Ammon's horn (tissue), 1 donor: ENCODE measurements at regions not wholly inside any gene's neighbourhood (a gene's known extent, or its start where the extent isn't known, plus 50 kb on each side); places are given as distances from the start of the nearest gene placed in this dataset.
A peak's percentile ranks its signal among the peaks of the same experiment; 100 is the strongest.
"Not testable (repeated sequence)": the region's sequence is repeated elsewhere in the genome, so short reads cannot be mapped to it uniquely, and the experiment has no call there.

Experiments used
- DNase-seq: peaks from one replicate; pipeline ENCODE4 v3.0.0-alpha.2; 2016; ENCODE audit warnings: low spot score

DNA sequence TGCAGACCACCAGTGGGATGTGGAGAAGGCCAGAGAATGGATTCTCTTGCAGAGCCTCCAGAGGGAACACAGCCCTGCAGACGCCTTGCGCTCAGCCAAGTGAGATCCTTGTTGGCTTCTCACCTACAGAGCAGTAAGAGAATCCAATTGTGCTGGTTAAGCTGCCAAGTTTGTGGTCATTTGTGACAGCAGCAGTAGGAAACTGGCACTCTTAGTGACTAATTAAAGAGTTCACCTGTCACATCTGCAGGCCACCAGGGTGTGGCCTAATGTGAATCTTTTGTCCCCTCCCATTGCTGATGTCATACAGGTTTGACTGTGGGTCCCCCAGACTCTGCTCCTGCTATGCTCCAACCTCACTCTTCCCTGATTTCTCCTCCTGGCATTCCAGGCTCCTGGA lies 235.9 kb downstream of the TFCP2L1 start:
- DNase-seq = no peak

GRCh38 chr2:121049950-121050585 lies 234.9 kb downstream of the TFCP2L1 start:
- no peak for DNase-seq

- no peak for DNase-seq
Measured at GRCh38 chr2:121051311-121051710, 233.7 kb downstream of the TFCP2L1 start.

GRCh38 chr2:121052023-121052422 lies 233.0 kb downstream of the TFCP2L1 start:
- DNase-seq = no peak

DNA sequence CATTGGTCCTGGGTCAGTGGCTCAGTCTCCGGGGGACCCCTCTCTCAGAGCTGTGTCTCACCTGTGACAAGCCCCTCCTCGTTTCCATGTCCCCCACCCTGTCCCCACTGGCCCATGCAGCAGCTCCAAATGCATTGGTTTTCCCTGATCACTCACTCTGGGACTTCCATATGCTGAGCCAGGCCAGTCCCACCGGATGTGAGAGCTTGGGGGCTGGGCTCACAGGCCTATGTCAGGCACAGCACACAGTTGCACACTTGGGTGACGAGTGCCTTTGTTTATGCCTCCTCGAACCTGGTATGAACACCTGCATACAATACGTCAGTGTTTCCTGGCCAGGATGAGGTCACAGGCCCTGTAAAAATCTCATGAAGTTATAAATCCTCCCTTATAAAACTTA lies 232.5 kb downstream of the TFCP2L1 start:
- no peak for DNase-seq

DNA sequence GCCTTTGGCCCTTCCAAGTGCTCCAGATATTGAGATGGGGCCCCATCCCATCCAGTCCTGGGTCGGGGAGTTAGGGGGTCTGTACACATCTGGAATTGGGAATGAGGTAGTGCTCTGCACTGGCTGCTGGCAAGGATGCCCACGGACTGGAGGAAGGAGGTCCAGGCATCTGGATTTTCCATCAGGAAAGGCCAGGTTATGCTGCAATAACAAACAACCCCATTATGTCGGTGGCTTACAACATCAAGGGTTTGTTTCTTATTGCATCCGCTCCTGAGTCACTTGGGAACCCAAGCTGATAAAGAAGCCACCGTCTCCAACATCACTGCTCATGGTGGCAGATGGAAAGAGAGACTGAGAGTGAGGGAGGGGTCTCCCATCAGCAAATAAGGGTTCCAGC lies 229.9 kb downstream of the TFCP2L1 start:
- no peak for DNase-seq

DNA sequence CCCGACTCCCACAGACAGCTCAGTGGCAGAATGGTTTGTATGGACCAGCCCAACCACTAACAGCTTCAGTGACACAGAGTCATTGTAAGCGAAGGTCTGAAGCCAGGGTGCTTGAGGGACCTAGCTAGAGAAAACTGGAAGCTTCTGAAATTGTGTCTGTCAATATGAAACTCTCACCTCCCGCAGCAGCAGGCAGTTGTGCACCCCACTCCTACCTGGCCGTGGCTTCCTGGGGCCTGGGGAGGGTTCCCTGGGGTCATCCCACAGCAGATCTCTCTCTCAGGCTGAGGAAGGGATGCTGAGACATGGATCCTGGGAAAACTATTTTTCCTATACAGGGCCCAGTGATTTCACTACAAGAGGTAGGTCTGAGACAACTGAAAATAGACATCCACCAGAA lies 229.5 kb downstream of the TFCP2L1 start:
- DNase-seq = no peak

- no peak for DNase-seq
Measured at GRCh38 chr2:121058852-121059558, 226.0 kb downstream of the TFCP2L1 start.

GRCh38 chr2:121059651-121060649 lies 225.1 kb downstream of the TFCP2L1 start:
- no peak for DNase-seq

- DNase-seq = no peak
Measured at GRCh38 chr2:121061633-121062032, 223.4 kb downstream of the TFCP2L1 start.

DNA sequence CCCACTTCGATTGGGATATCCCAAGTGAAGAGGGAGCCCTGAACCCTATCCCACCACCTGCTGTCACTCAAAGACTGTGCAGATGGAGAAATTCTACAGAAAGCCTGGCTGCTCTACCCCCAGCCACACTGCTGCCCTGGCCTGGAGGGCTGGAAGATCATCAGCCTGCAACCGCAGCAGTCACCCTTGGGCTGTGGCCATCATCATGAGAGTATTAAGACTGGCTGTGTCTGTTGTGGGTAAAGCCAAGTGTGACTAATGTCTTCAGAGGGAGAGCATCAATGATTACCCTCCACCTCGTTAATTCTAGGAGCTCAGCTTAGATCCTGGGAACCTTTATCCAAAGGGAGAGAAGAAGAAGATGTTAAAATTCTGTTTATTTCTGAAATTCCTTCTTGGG lies 221.5 kb downstream of the TFCP2L1 start:
- no peak for DNase-seq

DNA sequence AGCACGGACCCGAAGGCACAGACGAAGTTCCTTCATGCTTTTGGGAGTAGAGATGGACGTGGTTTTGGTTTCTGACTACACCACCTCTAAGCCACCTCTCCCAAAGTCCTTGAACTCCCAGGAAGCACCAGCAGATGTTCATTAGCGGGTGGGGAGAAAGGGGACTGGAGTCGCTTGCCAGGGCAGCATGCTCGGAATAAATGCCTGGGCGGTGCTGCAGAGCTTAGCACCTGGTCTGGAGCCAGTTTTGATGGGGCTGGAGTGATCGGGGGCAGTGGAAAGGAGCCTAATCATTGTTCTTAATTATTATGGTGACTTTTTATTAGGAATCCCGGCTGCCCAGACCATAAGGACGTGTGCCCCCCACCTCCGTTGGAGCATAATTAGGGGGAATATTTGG lies 220.8 kb downstream of the TFCP2L1 start:
- DNase-seq = no peak

- DNase-seq = no peak
Measured at GRCh38 chr2:121065239-121065638, 219.8 kb downstream of the TFCP2L1 start.

- no peak for DNase-seq
Measured at GRCh38 chr2:121066526-121066925, 218.5 kb downstream of the TFCP2L1 start.

GRCh38 chr2:121068851-121069250 lies 216.2 kb downstream of the TFCP2L1 start:
- no peak for DNase-seq

DNA sequence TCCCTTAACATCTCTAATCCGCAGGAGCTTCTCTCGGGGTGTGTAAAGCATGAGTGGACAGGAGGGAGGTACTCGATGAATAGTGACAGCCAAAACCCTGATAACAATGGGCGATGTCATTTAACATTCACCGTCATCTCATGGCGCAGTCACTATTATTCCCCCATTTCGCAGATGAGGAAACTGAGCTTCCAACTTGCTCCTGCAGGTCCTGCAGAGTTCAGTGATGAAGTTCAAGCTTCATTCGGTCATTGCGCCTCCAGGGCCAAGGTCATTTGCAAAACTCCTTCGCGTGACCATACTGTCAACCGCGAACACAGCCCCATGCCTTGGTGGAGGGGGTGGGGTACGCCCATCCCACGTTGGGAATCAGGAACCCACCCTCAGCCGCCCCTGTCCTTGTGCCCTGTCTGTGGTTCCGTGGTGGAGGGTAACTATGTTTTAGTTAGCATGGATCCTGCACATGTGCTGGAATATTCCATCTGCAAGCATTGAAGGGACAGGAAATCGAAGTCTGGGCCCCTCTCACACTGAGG lies 215.5 kb downstream of the TFCP2L1 start:
- no peak for DNase-seq

- not testable (repeated sequence) for DNase-seq
Measured at GRCh38 chr2:121070061-121070460, 214.9 kb downstream of the TFCP2L1 start.

DNA sequence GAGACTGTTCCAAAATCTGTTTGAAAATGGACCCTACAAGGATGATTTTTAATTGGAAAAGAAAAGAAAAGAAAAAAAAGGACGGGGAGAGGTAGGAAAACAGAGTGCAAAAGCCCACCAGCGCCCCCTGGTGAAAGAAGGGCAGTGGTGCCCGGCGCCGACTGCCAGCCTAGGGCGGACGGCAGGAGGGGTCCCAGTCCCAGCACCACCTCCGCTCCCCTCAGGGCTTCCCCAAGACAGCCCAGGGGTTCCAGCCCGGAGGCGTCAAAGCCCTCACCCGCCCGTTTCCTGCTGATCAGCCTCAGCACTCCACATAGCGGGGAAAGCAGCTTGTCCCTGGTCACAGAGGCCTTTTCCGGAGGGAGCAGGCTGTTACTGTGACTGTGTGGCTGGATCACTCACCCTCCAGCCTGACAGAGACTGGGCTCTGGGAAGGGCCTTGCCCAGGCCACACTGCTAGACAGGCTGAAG lies 213.9 kb downstream of the TFCP2L1 start:
- DNase-seq = peak; percentile 27

GRCh38 chr2:121072784-121073183 lies 212.2 kb downstream of the TFCP2L1 start:
- no peak for DNase-seq

DNA sequence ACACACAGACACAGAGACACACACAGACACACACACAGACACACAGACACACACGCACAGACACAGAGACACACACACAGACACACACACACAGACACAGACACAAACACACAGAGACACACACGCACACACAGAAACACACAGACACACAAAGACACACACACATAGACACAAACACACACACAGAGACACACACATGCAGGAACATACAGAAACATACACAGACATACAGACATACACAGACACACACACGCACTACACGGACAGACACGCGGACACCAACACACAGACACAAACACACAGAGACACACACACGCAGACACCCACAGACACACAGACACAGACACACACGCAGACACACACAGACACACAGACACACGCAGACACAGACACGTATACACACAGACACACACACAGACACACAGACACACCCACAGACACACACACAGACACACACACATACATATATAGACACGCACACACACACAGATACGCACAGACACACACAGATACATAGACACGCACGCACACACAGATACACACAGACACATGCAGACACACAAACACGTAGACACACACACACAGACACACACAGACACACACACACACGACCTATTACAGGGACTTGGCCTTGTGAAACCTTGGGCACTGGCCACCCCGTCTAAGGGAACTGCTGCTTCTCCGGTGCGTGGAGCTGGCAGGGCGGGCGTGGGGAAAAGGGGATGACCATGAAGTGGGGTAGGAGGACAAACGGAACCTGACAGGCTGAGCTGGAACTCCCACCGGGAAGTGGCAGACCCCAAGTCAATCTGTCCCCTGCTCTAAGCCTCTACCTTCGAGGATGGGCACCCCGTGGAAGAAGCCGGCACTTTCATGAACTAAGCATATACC lies 211.4 kb downstream of the TFCP2L1 start:
- DNase-seq = no peak

DNA sequence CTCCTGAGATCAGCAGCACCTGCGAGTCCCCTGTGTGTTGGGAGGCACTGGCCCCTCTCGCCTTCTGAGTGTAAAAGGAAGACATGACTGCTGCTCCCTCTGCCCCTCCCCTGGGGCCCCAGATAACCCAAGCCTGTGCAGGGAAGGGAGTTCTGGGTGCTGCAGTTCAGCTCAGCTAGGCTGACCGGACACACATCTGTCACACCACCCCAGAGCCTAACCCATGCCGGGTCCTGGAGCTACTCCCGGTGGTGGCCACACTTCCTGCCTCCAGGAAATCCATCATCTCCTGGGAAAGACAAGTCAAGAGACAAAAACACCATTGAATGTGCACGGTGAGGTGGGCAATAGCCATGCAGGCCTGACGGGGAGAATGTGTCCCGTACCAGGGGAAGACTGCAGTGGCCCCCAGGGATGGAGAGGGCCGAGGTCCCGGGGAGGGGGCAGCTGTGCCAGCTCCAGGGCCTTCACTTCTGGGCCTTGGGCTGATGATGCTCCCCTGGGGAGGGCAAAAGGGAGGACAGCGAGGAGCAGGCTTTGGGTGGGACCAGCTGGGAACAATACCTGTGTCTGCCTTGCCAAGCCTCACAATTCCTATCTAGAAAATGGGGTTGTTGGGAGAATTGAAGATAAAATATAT lies 210.6 kb downstream of the TFCP2L1 start:
- no peak for DNase-seq
